Lower leg skin (tissue), 4 donors: ENCODE measurements at regions not wholly inside any gene's neighbourhood (a gene's known extent, or its start where the extent isn't known, plus 50 kb on each side); places are given as distances from the start of the nearest gene placed in this dataset.
"Not testable (repeated sequence)": the region's sequence is repeated elsewhere in the genome, so short reads cannot be mapped to it uniquely, and the experiment has no call there.

ENCODE experiments used
- DNase-seq, 2 donors: peaks; one replicate each; pipeline ENCODE4 v3.0.0-alpha.2; 2019; ENCODE audit warnings: low spot score in 2 of 2
- H3K4me3 ChIP-seq: fragments of 200-600 bp; sonication (generic); 2 replicates; pipeline ENCODE4 v1.5.1; 2017; ENCODE audit warnings: mild to moderate bottlenecking, low read depth; ENCODE audit not compliant: poor library complexity, severe bottlenecking
- POLR2A ChIP-seq, 2 donors: fragments of 450-650 bp; IDR thresholded peaks; one replicate each; pipeline ENCODE4 v1.6.1; 2016 to 2017; ENCODE audit warnings: antibody characterized with exemption in 2 of 2, mild to moderate bottlenecking in 1 of 2, moderate library complexity in 1 of 2
- WGBS, 2 donors: methylation state at CpG; one replicate each; pipeline ENCODE4 v1.1.5; 2018; 5-methylcytosine and 5-hydroxymethylcytosine counted together
- intact Hi-C: fragments of 100-400 bp; cut with DNase I; formaldehyde crosslinking; loops from one replicate; pipeline ENCODE4 v1.15.0; 2023; ENCODE audit warnings: low total_unique reads
- TF ChIP-seq, protein P1 (sequence below), 3 donors: fragments of 450-650 bp; IDR thresholded peaks; one replicate each; pipeline ENCODE4 v1.5.1; 2016; ENCODE audit warnings: antibody characterized with exemption in 3 of 3, mild to moderate bottlenecking in 3 of 3, moderate library complexity in 2 of 3

DNA sequence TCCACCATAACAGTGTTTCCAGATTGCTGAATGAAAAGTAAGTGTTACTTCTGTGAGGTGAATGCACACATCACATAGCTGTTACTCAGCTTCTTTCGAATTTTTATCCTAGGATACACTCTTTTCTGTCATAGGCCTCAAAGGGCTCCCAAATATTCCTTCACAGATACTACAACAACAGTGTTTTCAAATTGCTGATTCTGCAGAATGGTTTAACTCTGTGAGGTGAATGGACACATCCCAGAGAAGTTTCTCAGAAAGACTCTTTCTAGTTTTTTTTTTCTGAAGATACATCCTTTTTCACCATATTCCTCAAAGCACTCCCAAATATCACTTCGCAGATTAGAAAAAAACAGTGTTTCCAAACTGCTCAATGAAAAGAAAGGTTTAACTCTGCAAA lies 221.1 kb downstream of the OR4A5 start:
- intact Hi-C loops, result no loop called here
- TF ChIP-seq, protein P1, sequence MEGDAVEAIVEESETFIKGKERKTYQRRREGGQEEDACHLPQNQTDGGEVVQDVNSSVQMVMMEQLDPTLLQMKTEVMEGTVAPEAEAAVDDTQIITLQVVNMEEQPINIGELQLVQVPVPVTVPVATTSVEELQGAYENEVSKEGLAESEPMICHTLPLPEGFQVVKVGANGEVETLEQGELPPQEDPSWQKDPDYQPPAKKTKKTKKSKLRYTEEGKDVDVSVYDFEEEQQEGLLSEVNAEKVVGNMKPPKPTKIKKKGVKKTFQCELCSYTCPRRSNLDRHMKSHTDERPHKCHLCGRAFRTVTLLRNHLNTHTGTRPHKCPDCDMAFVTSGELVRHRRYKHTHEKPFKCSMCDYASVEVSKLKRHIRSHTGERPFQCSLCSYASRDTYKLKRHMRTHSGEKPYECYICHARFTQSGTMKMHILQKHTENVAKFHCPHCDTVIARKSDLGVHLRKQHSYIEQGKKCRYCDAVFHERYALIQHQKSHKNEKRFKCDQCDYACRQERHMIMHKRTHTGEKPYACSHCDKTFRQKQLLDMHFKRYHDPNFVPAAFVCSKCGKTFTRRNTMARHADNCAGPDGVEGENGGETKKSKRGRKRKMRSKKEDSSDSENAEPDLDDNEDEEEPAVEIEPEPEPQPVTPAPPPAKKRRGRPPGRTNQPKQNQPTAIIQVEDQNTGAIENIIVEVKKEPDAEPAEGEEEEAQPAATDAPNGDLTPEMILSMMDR (IDR thresholded peaks at IDR 0.05), result no peak
- TF ChIP-seq POLR2A (IDR thresholded peaks at IDR 0.05), result no peak
- DNase-seq, result no peak
- no peak overlapping the region for H3K4me3 ChIP-seq
- 54 to 64% methylated on average over 2 of the region's 2 CpGs for WGBS, 2 donors

DNA sequence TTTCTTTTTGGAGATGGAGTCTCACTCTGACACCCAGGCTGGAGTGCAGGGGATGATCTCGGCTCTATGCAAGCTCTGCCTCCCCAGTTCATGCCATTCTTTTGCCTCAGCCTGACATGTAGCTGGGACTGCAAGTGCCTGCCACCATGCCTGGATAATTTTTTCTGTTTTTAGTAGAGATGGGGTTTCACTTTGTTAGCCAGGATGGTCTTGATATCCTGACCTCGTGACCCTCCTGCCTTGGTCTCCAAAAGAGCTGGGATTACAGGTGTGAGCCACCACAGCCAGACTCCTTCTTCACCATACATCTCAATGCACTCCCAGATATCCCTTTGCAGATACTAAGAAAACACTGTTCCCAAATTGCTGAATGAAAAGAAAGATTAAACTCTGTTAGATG lies 224.3 kb downstream of the OR4A5 start:
- intact Hi-C loops, result no loop called here
- TF ChIP-seq POLR2A (IDR thresholded peaks at IDR 0.05), result no peak
- DNase-seq, result peak in 1 of 2 donors; percentile 52
- 30 to 33% methylated on average over 2 of the region's 2 CpGs for WGBS, 2 donors
- no peak overlapping the region for H3K4me3 ChIP-seq

DNA sequence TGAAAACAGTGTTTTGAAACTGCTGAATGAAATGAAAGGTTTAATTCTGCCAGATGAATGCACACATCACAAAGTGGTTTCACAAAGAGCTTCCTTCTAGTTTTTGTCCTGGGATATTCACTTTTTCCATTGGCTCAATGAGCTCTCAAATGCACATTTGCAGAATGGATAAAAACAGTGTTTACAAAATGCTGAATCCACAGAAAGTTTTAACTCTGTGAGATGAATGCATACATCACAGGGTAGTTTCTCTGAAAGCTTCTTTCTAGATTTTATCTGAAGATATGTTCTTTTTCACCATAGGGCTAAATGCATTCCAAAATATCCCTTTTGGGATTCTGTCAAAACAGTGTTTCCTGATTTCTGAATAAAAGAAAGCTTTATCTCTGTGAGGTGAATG lies 237.6 kb downstream of the OR4A5 start:
- no peak overlapping the region for H3K4me3 ChIP-seq
- intact Hi-C loops, result no loop called here
- TF ChIP-seq, protein P1 (IDR thresholded peaks at IDR 0.05), result no peak
- TF ChIP-seq POLR2A (IDR thresholded peaks at IDR 0.05), result no peak
- no peak for DNase-seq

DNA sequence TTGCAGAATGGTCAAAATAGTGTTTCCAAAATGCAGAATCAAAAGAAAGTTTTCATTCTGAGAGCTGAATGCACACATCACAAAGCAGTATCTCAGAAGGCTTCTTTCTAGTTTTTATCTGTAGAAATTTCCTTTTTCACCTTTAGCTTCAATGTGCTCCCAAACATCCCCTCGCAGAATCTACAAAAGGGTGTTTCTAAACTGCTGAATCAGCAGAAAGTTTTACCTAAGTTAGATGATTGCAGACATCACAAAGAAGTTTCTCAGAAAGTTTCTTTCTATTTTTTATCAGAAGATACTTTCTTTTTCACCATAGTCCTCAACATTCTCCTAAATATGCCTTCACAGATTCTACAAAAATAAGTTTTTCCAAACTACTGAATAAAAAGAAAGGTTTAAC lies 239.8 kb downstream of the OR4A5 start:
- DNase-seq, result no peak
- intact Hi-C loops, result no loop called here
- H3K4me3 ChIP-seq, result no peak overlapping the region
- 82 to 89% methylated on average over 1 of the region's 1 CpG for WGBS, 2 donors
- TF ChIP-seq, protein P1 (IDR thresholded peaks at IDR 0.05), result no peak
- no peak for TF ChIP-seq POLR2A (IDR thresholded peaks at IDR 0.05)

DNA sequence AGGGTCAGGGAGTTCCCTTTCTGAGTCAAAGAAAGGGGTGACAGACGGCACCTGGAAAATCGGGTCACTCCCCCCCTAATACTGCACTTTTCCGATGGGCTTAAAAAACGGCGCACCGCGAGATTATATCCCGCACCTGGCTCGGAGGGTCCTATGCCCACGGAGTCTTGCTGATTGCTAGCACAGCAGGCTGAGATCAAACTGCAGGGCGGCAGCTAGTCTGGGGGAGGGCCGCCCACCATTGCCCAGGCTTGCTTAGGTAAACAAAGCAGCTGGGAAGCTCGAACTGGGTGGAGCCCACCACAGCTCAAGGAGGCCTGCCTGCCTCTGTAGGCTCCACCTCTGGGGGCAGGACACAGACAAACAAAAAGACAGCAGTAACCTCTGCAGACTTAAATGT lies 240.5 kb downstream of the OR4A5 start:
- intact Hi-C loops, H3K4me3 ChIP-seq, DNase-seq: not testable (repeated sequence)
- WGBS, 2 donors, result 75 to 79% methylated on average over 12 to 13 of the region's 13 CpGs

DNA sequence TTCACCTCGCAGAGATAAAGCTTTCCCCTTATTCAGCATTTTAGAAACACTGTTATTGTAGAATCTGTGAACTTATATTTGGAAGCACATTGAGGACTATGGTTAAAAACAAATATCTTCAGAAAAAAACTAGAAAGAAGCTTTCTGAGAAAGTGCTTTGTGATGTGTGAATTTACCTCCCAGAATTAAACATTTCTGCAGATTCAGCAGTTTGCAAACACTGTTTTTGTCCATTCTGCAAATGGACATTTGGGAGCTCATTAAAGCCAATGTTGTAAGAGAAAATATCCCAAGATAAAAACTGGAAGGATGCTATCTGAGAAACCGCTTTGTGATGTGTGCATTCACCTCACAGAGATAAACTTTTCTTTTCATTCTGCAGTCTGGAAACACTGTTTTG lies 272.7 kb downstream of the OR4A5 start:
- 31 to 32% methylated on average over 2 of the region's 2 CpGs for WGBS, 2 donors
- no peak overlapping the region for H3K4me3 ChIP-seq
- DNase-seq, result no peak
- intact Hi-C loops, result no loop called here
- TF ChIP-seq, protein P1 (IDR thresholded peaks at IDR 0.05), result no peak
- no peak for TF ChIP-seq POLR2A (IDR thresholded peaks at IDR 0.05)

DNA sequence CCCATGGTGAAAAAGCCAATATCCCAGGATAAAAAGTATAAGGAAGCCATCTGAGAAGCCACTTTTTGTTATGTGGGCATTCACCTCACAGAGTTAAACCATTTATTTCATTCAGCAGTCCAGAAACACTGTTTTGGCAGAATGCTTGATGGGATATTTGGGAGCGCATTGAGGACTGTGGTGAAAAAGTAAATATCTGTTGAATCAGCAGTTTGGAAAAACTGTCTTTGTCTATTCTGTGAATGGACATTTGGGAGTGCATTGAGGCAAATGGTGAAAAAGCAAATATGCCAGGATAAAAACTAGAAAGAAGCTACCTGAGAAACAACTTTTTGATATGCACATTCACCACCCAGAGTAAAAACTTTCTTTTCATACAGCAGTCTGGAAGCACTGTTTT lies 276.2 kb upstream of the TRIM48 start:
- TF ChIP-seq, protein P1 (IDR thresholded peaks at IDR 0.05), result no peak
- no peak for DNase-seq
- WGBS, 2 donors, result 90 to 91% methylated on average over 1 of the region's 1 CpG

DNA sequence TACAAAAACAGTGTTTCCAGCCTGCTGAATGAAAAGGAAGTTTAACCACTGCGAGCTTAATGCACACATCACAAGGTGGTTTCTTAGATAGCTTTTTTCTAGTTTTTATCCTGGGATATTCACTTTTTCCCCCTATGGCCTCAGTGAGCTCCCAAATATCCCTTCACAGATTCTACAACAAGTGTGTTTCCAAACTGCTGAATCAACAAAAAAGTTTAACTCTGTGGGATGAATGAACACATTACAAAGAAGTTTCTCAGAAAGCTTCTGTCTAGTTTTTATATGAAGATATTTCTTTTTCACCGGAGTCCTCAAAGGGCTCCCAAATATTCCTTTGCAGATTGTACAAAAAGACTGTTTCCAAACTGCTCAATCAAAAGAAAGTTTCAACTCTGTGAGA lies 233.1 kb upstream of the TRIM48 start:
- intact Hi-C loops, DNase-seq, H3K4me3 ChIP-seq: not testable (repeated sequence)
- WGBS, 2 donors, result 64 to 77% methylated on average over 2 of the region's 2 CpGs

More for the DNA sequence above, 276.2 kb upstream of the TRIM48 start:
- intact Hi-C loops, result no loop called here
- no peak overlapping the region for H3K4me3 ChIP-seq
